PC-9 (cell line): ENCODE measurements at regions not wholly inside any gene's neighbourhood (a gene's known extent, or its start where the extent isn't known, plus 50 kb on each side); places are given as distances from the start of the nearest gene placed in this dataset.
"Not testable (repeated sequence)": the region's sequence is repeated elsewhere in the genome, so short reads cannot be mapped to it uniquely, and the experiment has no call there.

Experiments used
- BruUV-seq: library from RNA; stranded (reverse); fragments of 400-500 nt; replicated peaks from 2 replicates; lab custom pipeline; 2021; lab: Mats Ljungman, UMichigan
- CTCF ChIA-PET: fragments of 300-600 bp; sonication (Branson Sonifier 250); formaldehyde crosslinking; loops from one replicate; lab custom pipeline; 2022; ENCODE audit warnings: antibody characterized with exemption; lab: Charles Lee
- POLR2A ChIA-PET: fragments of 300-600 bp; sonication (Branson Sonifier 250); formaldehyde crosslinking; loops from one replicate; lab custom pipeline; 2022; ENCODE audit warnings: antibody characterized with exemption; ENCODE audit not compliant: unreplicated experiment; lab: Charles Lee
- DNase-seq, 2 experiments: peaks; one replicate each; pipeline versions ENCODE4 v3.0.0 to v3.0.0-alpha.2; 2015 to 2022; ENCODE audit warnings: mixed read lengths in 1 of 2
- H2AFZ ChIP-seq: fragments of 200-600 bp; sonication (generic); 2 replicates; pipeline ENCODE4 v1.8.1; 2017; ENCODE audit warnings: antibody characterized with exemption
- H3F3A ChIP-seq: fragments of 200-600 bp; sonication (generic); 2 replicates; pipeline ENCODE4 v1.8.1; 2017; ENCODE audit warnings: antibody characterized with exemption, mild to moderate bottlenecking, low read depth; ENCODE audit not compliant: insufficient read depth
- H3K27ac ChIP-seq: fragments of 200-600 bp; sonication (generic); 2 replicates; pipeline ENCODE4 v1.6.1; 2016; ENCODE audit warnings: mixed run types
- H3K27me3 ChIP-seq: fragments of 200-600 bp; sonication (generic); 2 replicates; pipeline ENCODE4 v1.6.1; 2016; ENCODE audit warnings: low read depth, mixed run types; ENCODE audit not compliant: insufficient read depth
- H3K36me3 ChIP-seq: fragments of 200-600 bp; sonication (generic); 2 replicates; pipeline ENCODE4 v1.6.1; 2016; ENCODE audit warnings: low read depth, mixed run types
- H3K4me1 ChIP-seq: fragments of 200-600 bp; sonication (generic); replicated peaks from 2 replicates; pipeline ENCODE4 v1.6.1; 2016; ENCODE audit warnings: mixed run types; ENCODE audit not compliant: insufficient read depth
- H3K4me2 ChIP-seq: fragments of 200-600 bp; sonication (generic); 2 replicates; pipeline ENCODE4 v1.6.1; 2017; ENCODE audit warnings: mixed run types
- H3K4me3 ChIP-seq: fragments of 200-600 bp; sonication (generic); 2 replicates; pipeline ENCODE4 v1.6.1; 2016; ENCODE audit warnings: mixed run types
- H3K79me2 ChIP-seq: fragments of 200-600 bp; sonication (generic); 2 replicates; pipeline ENCODE4 v1.6.1; 2017; ENCODE audit warnings: low read depth, mixed run types
- H3K9me2 ChIP-seq: fragments of 200-600 bp; sonication (generic); 2 replicates; pipeline ENCODE4 v1.8.1; 2017; ENCODE audit warnings: mild to moderate bottlenecking; ENCODE audit not compliant: insufficient read depth
- H3K9me3 ChIP-seq: fragments of 200-600 bp; sonication (generic); 2 replicates; pipeline ENCODE4 v1.8.1; 2016; ENCODE audit warnings: low read depth; ENCODE audit not compliant: insufficient read depth
- H4K20me1 ChIP-seq: fragments of 200-600 bp; sonication (generic); 2 replicates; pipeline ENCODE4 v1.8.1; 2017; ENCODE audit not compliant: insufficient read depth
- EZH2 ChIP-seq: fragments of 200-600 bp; sonication (generic); IDR thresholded peaks from 2 replicates; pipeline ENCODE4 v1.8.0; 2017; ENCODE audit warnings: antibody characterized with exemption, low read depth
- intact Hi-C: fragments of 100-400 bp; cut with micrococcal nuclease; formaldehyde crosslinking; loops from one replicate; pipeline ENCODE4 v1.10.0; 2022; ENCODE audit not compliant: unreplicated experiment
- TF ChIP-seq, protein P1 (sequence below): fragments of 200-600 bp; sonication (generic); conservative IDR thresholded peaks from 2 replicates; pipeline ENCODE4 v1.6.1; 2017; ENCODE audit warnings: mixed run types, antibody characterized with exemption, mild to moderate bottlenecking, moderate library complexity

DNA sequence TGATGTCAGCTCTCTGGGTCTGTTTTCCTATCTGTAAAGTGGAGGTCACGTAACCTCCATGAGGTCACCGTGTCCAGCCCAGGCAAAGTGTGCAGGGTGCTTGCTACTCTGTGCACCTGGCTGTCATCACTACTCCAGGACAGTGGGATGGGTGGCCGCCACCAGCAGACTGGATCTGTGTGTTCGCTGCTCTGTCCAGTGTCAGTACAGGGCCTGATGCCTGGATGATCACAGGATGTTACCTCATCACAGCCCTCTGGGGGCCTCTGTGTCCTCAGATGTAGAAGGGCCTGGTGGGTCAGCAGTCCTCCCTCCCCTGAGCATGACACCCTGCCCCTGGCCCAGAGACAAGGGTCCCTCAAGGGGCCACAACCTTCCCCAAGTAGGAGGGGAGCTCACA lies 80.0 kb downstream of the KCNJ18 start:
- no peaks in the 10 kb centered on the region for H3F3A ChIP-seq
- ChIA-PET POLR2A (no interaction called here), CTCF (no interaction called here)
- H3K9me3 ChIP-seq, result no peaks in the 10 kb centered on the region
- no peak overlapping the region for H2AFZ ChIP-seq
- peaks cover 32% of the 10 kb centered on the region; the same call in 1 of the 2 replicates for H3K27me3 ChIP-seq
- no peak overlapping the region for H3K4me3 ChIP-seq
- H3K4me2 ChIP-seq, result no peak overlapping the region
- no peaks in the 10 kb centered on the region for H3K9me2 ChIP-seq
- H3K79me2 ChIP-seq, result no peaks in the 10 kb centered on the region
- H3K36me3 ChIP-seq, result no peaks in the 10 kb centered on the region
- H4K20me1 ChIP-seq, result no peaks in the 10 kb centered on the region
- no peak overlapping the region for H3K27ac ChIP-seq
- intact Hi-C loops, result no loop called here
- BruUV-seq, result no TSS peak
- H3K4me1 ChIP-seq, result no peaks in the 10 kb centered on the region
- DNase-seq, result no peak
- TF ChIP-seq, protein P1, sequence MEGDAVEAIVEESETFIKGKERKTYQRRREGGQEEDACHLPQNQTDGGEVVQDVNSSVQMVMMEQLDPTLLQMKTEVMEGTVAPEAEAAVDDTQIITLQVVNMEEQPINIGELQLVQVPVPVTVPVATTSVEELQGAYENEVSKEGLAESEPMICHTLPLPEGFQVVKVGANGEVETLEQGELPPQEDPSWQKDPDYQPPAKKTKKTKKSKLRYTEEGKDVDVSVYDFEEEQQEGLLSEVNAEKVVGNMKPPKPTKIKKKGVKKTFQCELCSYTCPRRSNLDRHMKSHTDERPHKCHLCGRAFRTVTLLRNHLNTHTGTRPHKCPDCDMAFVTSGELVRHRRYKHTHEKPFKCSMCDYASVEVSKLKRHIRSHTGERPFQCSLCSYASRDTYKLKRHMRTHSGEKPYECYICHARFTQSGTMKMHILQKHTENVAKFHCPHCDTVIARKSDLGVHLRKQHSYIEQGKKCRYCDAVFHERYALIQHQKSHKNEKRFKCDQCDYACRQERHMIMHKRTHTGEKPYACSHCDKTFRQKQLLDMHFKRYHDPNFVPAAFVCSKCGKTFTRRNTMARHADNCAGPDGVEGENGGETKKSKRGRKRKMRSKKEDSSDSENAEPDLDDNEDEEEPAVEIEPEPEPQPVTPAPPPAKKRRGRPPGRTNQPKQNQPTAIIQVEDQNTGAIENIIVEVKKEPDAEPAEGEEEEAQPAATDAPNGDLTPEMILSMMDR, result no peak
- TF ChIP-seq EZH2, result no peak

DNA sequence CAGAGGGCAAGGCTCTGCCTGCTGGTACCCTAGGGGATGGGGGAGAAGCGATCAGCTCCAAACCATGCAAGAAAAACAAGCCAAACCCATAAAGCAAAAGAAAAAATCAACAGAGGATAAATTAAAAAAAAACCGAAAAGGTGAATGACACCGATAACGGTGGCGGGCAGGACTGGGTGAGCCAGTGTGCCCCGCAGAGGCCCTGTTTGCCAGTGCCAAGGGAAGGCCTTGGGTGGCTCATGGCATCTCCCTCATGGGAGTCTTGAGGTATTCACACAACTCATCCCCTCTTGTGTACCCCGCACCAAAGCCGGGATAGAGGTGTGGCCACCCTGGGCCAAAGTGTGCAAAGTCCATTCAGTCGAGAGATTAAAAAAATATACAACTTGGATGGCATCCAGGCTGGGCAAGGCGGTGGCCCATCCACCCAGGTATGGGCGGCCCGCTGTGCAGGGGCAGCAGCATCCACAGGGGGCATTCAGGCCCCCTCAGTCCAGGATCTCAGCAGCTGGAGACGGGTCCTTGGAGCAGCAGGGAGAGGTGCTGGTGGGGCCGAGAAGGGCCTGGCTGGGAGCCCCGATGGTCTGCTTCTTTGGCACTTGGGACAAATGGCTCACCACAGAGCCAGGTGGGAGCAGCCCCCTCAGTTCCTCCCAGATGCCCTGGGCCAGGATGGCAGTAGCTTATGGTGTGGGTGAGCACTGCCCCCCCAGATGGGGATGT lies 80.8 kb downstream of the KCNJ18 start:
- BruUV-seq, H3K9me2 ChIP-seq, H3K4me3 ChIP-seq, H3K4me1 ChIP-seq, CTCF ChIA-PET, H3K79me2 ChIP-seq, H2AFZ ChIP-seq, H3F3A ChIP-seq, H3K4me2 ChIP-seq, intact Hi-C loops, POLR2A ChIA-PET, H3K9me3 ChIP-seq, H3K36me3 ChIP-seq, H3K27ac ChIP-seq, DNase-seq, H4K20me1 ChIP-seq: not testable (repeated sequence)
- peaks cover 35% of the 10 kb centered on the region; the same call in 1 of the 2 replicates for H3K27me3 ChIP-seq

DNA sequence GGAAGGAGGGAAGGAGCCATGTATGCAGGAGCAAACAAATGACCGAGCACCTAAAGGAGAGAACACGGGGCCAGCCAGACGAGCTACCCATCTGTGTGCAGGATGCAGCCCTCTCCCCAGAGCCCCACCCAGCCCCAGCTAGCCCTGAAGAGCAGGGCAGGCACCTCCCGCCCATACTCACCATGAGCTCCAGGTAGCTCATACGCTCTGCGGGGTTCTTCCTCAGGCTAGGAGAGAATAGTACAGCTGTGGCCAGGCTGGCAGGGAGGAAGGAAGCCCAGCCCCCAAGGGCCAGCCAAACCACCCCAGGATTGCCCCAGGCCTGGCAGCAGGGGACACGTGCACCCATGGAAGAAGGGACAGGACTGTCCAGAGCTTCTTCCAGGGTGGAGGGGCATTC lies 81.9 kb downstream of the KCNJ18 start:
- Histone ChIP-seq H3K27me3 (peaks cover 29% of the 10 kb centered on the region; the same call in 1 of the 2 replicates), H4K20me1 (no peaks in the 10 kb centered on the region), H3F3A (no peaks in the 10 kb centered on the region), H3K36me3 (no peaks in the 10 kb centered on the region), H3K4me1 (no peaks in the 10 kb centered on the region), H3K4me2 (no peak overlapping the region), H3K27ac (no peak overlapping the region), H3K79me2 (no peaks in the 10 kb centered on the region), H2AFZ (no peak overlapping the region), H3K9me2 (no peaks in the 10 kb centered on the region), H3K9me3 (no peaks in the 10 kb centered on the region), H3K4me3 (no peak overlapping the region)
- ChIA-PET POLR2A (no interaction called here), CTCF (no interaction called here)
- no TSS peak for BruUV-seq
- intact Hi-C loops, result no loop called here
- no peak for TF ChIP-seq EZH2
- TF ChIP-seq, protein P1, result no peak
- DNase-seq, result no peak

DNA sequence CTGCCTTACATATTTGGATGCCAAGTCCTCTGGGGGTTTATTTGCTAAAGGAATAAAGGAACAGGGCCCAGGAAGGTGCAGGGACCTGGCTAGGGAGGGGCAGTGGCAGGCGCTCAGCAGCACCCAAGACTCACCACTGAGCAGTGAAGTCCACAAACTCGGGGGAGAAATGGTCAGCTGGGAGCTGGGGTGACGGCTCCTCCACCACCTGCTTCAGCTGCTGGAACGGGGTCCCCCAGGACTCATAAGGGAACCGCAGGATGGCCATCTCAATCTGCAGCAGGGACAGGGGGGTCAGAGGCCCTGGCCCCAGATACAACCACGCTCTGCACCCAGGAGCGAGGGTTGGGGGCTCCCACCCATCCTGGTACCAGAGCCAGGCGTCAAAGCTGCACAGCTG lies 83.2 kb downstream of the KCNJ18 start:
- BruUV-seq, H3K36me3 ChIP-seq, POLR2A ChIA-PET, DNase-seq, H3K9me3 ChIP-seq, H3K27ac ChIP-seq, H3K79me2 ChIP-seq, H3F3A ChIP-seq, H3K4me1 ChIP-seq, H3K4me3 ChIP-seq, H3K9me2 ChIP-seq, H4K20me1 ChIP-seq, intact Hi-C loops, H2AFZ ChIP-seq, H3K4me2 ChIP-seq, CTCF ChIA-PET: not testable (repeated sequence)
- H3K27me3 ChIP-seq, result peaks cover 29% of the 10 kb centered on the region; the same call in 1 of the 2 replicates

DNA sequence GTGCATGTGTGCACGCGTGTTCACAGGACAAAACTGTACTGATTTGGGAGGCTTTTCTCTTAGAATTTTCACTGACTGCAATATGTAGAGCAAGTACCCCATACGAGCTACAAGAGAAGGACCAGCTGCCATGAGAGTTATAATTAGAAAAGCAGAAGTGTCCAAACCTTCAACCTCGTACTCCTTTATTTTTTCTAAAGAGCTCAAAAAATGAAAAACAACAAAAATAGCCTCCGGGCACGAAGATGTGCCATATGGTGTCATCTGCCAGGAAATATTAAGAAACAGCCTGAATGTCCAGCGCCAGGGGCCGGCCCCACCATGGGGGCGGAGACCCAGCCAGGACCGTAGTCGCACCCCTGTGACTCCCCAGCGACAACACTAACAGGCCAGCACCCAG lies 84.6 kb downstream of the KCNJ18 start:
- H3K4me1 ChIP-seq, H3F3A ChIP-seq, H3K9me3 ChIP-seq, H3K9me2 ChIP-seq, CTCF ChIA-PET, H3K4me2 ChIP-seq, H3K4me3 ChIP-seq, H2AFZ ChIP-seq, H4K20me1 ChIP-seq, H3K36me3 ChIP-seq, POLR2A ChIA-PET, H3K27ac ChIP-seq, BruUV-seq, intact Hi-C loops, H3K79me2 ChIP-seq, DNase-seq: not testable (repeated sequence)
- H3K27me3 ChIP-seq, result peaks cover 29% of the 10 kb centered on the region; the same call in 1 of the 2 replicates

DNA sequence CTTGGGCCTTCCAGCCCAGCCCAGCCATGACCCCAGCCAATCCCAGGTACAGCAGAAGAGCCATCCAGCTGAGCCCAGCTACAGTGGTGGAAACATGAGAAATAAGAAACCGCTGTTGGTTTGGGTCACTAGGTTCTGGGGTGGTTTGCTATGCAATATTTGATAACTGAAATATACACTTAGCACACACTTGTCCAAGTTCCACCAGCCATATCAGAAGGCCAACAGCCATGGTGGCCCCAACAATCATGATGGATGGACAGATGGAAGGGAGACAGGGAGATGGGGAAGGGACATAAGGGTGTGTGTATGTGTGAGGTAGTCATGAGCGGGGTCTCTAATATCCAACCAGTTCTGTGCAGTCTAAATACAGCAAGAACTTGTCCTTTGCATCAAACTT lies 86.5 kb downstream of the KCNJ18 start:
- BruUV-seq, H3K27ac ChIP-seq, H3K4me2 ChIP-seq, POLR2A ChIA-PET, H3K9me3 ChIP-seq, H4K20me1 ChIP-seq, CTCF ChIA-PET, H3K79me2 ChIP-seq, H3K4me1 ChIP-seq, H3K36me3 ChIP-seq, H3F3A ChIP-seq, H2AFZ ChIP-seq, H3K4me3 ChIP-seq, DNase-seq, H3K9me2 ChIP-seq, intact Hi-C loops: not testable (repeated sequence)
- H3K27me3 ChIP-seq, result peaks cover 37% of the 10 kb centered on the region; the same call in 1 of the 2 replicates
